Small intestine (tissue), 7 donors: ENCODE measurements at regions not wholly inside any gene's neighbourhood (a gene's known extent, or its start where the extent isn't known, plus 50 kb on each side); places are given as distances from the start of the nearest gene placed in this dataset.
A peak's percentile ranks its signal among the peaks of the same experiment; 100 is the strongest.
"Not testable (repeated sequence)": the region's sequence is repeated elsewhere in the genome, so short reads cannot be mapped to it uniquely, and the experiment has no call there.

Experiments
- DNase-seq, 2 donors: peaks; one replicate each; pipeline versions ENCODE4 v3.0.0 to v3.0.0-alpha.2; 2013
- FAIRE-seq: peaks from 2 replicates; lab custom pipeline; 2012; peaks lifted over from hg19 to GRCh38; lab: Jason Lieb, UNC
- H3K27ac ChIP-seq, 3 donors: one replicate each; pipeline ENCODE4 v1.5.1; 2013; ENCODE audit warnings: low read length in 2 of 3, mild to moderate bottlenecking in 2 of 3, control low read depth in 1 of 3, inconsistent platforms in 1 of 3, low read depth in 1 of 3, moderate library complexity in 1 of 3
- H3K27me3 ChIP-seq, 3 donors: one replicate each; pipeline ENCODE4 v1.6.1; 2013; ENCODE audit warnings: low read length in 3 of 3, inconsistent platforms in 1 of 3; ENCODE audit not compliant: control insufficient read depth in 3 of 3, insufficient read depth in 3 of 3
- H3K36me3 ChIP-seq, 3 donors: one replicate each; pipeline ENCODE4 v1.6.1; 2013; ENCODE audit warnings: low read length in 3 of 3, inconsistent platforms in 1 of 3, low read depth in 1 of 3, mild to moderate bottlenecking in 1 of 3, moderate library complexity in 1 of 3; ENCODE audit not compliant: control insufficient read depth in 3 of 3, insufficient read depth in 2 of 3
- H3K4me1 ChIP-seq, 3 donors: one replicate each; pipeline ENCODE4 v1.6.1; 2013; ENCODE audit warnings: low read length in 2 of 3, inconsistent platforms in 1 of 3, low read depth in 1 of 3, mild to moderate bottlenecking in 1 of 3, moderate library complexity in 1 of 3; ENCODE audit not compliant: control insufficient read depth in 3 of 3, insufficient read depth in 2 of 3
- H3K4me3 ChIP-seq, 3 donors: one replicate each; pipeline ENCODE4 v1.5.1; 2013; ENCODE audit warnings: low read length in 3 of 3, control low read depth in 1 of 3, inconsistent platforms in 1 of 3, low read depth in 1 of 3, mild to moderate bottlenecking in 1 of 3, moderate library complexity in 1 of 3
- H3K9me3 ChIP-seq, 2 donors: one replicate each; pipeline ENCODE4 v1.6.1; 2013; ENCODE audit warnings: low read depth in 1 of 2, low read length in 1 of 2; ENCODE audit not compliant: control insufficient read depth in 2 of 2, insufficient read depth in 1 of 2
- WGBS, 3 donors: extraction: QIAGEN DNeasy Blood & Tissue Kit; methylation state at CpG; one replicate each; pipeline ENCODE4 v1.1.7; 2013; 5-methylcytosine and 5-hydroxymethylcytosine counted together
- donor health status: healthy with polysubstance abuse.
- donor health status: control.
- donor health status: control.
- donor health status: Bipolar disorder and iron deficiency.
- donor health status: healthy.

GRCh38 chr7:24448038-24448437, 125.2 kb upstream of the PALS2 start:
- WGBS, 3 donors: 79 to 86% (median 85%) methylated on average over 4 of the region's 4 CpGs

GRCh38 chr7:24449416-24449815, 123.8 kb upstream of the PALS2 start:
- not testable (repeated sequence) for H3K36me3 ChIP-seq, H3K9me3 ChIP-seq, H3K4me1 ChIP-seq, H3K27me3 ChIP-seq, FAIRE-seq, H3K27ac ChIP-seq, DNase-seq, H3K4me3 ChIP-seq
- WGBS, 3 donors: 87 to 88% (median 87%) methylated on average over 5 of the region's 5 CpGs

More at GRCh38 chr7:24448038-24448437, 125.2 kb upstream of the PALS2 start:
- Histone ChIP-seq H3K4me1 (no peaks in the 10 kb centered on the region), H3K27me3 (no peaks in the 10 kb centered on the region), H3K27ac (no peak overlapping the region), H3K9me3 (no peaks in the 10 kb centered on the region), H3K4me3 (no peak overlapping the region), H3K36me3 (no peaks in the 10 kb centered on the region)
- no peak for FAIRE-seq
- DNase-seq: no peak

- no peak overlapping the region for H3K27ac ChIP-seq
- no peak for FAIRE-seq
Measured at GRCh38 chr7:24455813-24456525, 117.3 kb upstream of the PALS2 start.

GRCh38 chr7:24456526-24457218, 116.6 kb upstream of the PALS2 start:
- no peaks in the 10 kb centered on the region for H3K36me3 ChIP-seq
- peak overlapping the region in 1 of 3 donors; percentile 11 for H3K27ac ChIP-seq
- H3K4me3 ChIP-seq: no peak overlapping the region
- FAIRE-seq (no peak), DNase-seq (peak; percentile 78 to 89)
- H3K9me3 ChIP-seq: no peaks in the 10 kb centered on the region
- peaks cover 0 to 3% (median 0%) of the 10 kb centered on the region in 3 donors for H3K27me3 ChIP-seq
- peaks cover 0 to 10% (median 1%) of the 10 kb centered on the region in 3 donors for H3K4me1 ChIP-seq
- 11 to 30% (median 21%) methylated on average over 4 of the region's 4 CpGs for WGBS, 3 donors

More at GRCh38 chr7:24455813-24456525, 117.3 kb upstream of the PALS2 start:
- Histone ChIP-seq H3K36me3 (no peaks in the 10 kb centered on the region), H3K27me3 (peaks cover 0 to 3% (median 0%) of the 10 kb centered on the region in 3 donors), H3K4me1 (peaks cover 0 to 10% (median 1%) of the 10 kb centered on the region in 3 donors), H3K9me3 (no peaks in the 10 kb centered on the region), H3K4me3 (no peak overlapping the region)
- DNase-seq: no peak
- WGBS, 3 donors: 60 to 74% (median 64%) methylated on average over 6 of the region's 6 CpGs

- H3K4me3 ChIP-seq: no peak overlapping the region
- peak overlapping the region in 1 of 3 donors; percentile 35 for H3K27ac ChIP-seq
- no peaks in the 10 kb centered on the region for H3K36me3 ChIP-seq
- no peaks in the 10 kb centered on the region for H3K9me3 ChIP-seq
- DNase-seq: no peak
- H3K27me3 ChIP-seq: peaks cover 0 to 3% (median 0%) of the 10 kb centered on the region in 3 donors
- H3K4me1 ChIP-seq: peaks cover 0 to 10% (median 1%) of the 10 kb centered on the region in 3 donors
- FAIRE-seq: no peak
- WGBS, 3 donors: 22 to 38% (median 30%) methylated on average over 2 of the region's 2 CpGs
Measured at GRCh38 chr7:24457219-24457558, 116.1 kb upstream of the PALS2 start.

GRCh38 chr7:24462117-24462516, 111.1 kb upstream of the PALS2 start:
- Histone ChIP-seq H3K27me3 (peaks cover 0 to 3% (median 0%) of the 10 kb centered on the region in 3 donors), H3K4me3 (no peak overlapping the region), H3K27ac (no peak overlapping the region), H3K36me3 (no peaks in the 10 kb centered on the region), H3K4me1 (peaks cover 0 to 7% (median 0%) of the 10 kb centered on the region in 3 donors), H3K9me3 (no peaks in the 10 kb centered on the region)
- FAIRE-seq: no peak
- no peak for DNase-seq
- 52 to 64% (median 59%) methylated on average over 2 of the region's 2 CpGs for WGBS, 3 donors

- H3K27ac ChIP-seq: no peak overlapping the region
- H3K4me3 ChIP-seq: no peak overlapping the region
- no peaks in the 10 kb centered on the region for H3K36me3 ChIP-seq
- no peaks in the 10 kb centered on the region for H3K9me3 ChIP-seq
- DNase-seq: no peak
- WGBS, 3 donors: 77 to 90% (median 87%) methylated on average over 2 of the region's 2 CpGs
- peaks cover 0 to 7% (median 0%) of the 10 kb centered on the region in 3 donors for H3K4me1 ChIP-seq
- H3K27me3 ChIP-seq: peaks cover 0 to 3% (median 0%) of the 10 kb centered on the region in 3 donors
- FAIRE-seq: no peak
Measured at GRCh38 chr7:24462984-24463383, 110.3 kb upstream of the PALS2 start.

- WGBS, 3 donors: 93 to 100% (median 96%) methylated on average over 1 of the region's 1 CpG
- Histone ChIP-seq H3K27me3 (peaks cover 0 to 3% (median 0%) of the 10 kb centered on the region in 3 donors), H3K36me3 (no peaks in the 10 kb centered on the region), H3K27ac (no peak overlapping the region), H3K4me3 (no peak overlapping the region), H3K4me1 (peaks cover 0 to 7% (median 0%) of the 10 kb centered on the region in 3 donors), H3K9me3 (no peaks in the 10 kb centered on the region)
- FAIRE-seq: no peak
- DNase-seq: no peak
Measured at GRCh38 chr7:24463474-24463873, 109.8 kb upstream of the PALS2 start.
